ENCODE measurements at regions not wholly inside any gene's neighbourhood (a gene's known extent, or its start where the extent isn't known, plus 50 kb on each side); places are given as distances from the start of the nearest gene placed in this dataset.

GRCh38 chr6:150732765-150733539 lies 132.6 kb upstream of the MTHFD1L start:
- TF ChIP-seq ZNF317 (CRISPR knock-in tag; IDR thresholded peaks at IDR 0.05; ENCODE audit: borderline replicate concordance, low read depth) = no peak
- no peak for TF ChIP-seq ESRRA (CRISPR knock-in tag; IDR thresholded peaks at IDR 0.05; ENCODE audit: borderline replicate concordance)
- TF ChIP-seq HMGXB4 (CRISPR knock-in tag; IDR thresholded peaks at IDR 0.05) = no peak
- no peak for TF ChIP-seq CTCF (IDR thresholded peaks at IDR 0.05)
- no peak for TF ChIP-seq NR3C1 (CRISPR knock-in tag; conservative IDR thresholded peaks at IDR 0.05; ENCODE audit: low read depth)
- no peak for TF ChIP-seq ZNF263 (CRISPR knock-in tag; IDR thresholded peaks at IDR 0.05; ENCODE audit: low read depth)
- TF ChIP-seq GABPB1 (CRISPR knock-in tag; IDR thresholded peaks at IDR 0.05) = no peak
- no peak for TF ChIP-seq PREB (CRISPR knock-in tag; IDR thresholded peaks at IDR 0.05; ENCODE audit: borderline replicate concordance)
- TF ChIP-seq TP53 (CRISPR knock-in tag; IDR thresholded peaks at IDR 0.05) = no peak
- TF ChIP-seq NFYB (CRISPR knock-in tag; conservative IDR thresholded peaks at IDR 0.05; ENCODE audit: low read depth) = no peak
